GM19324 (cell line): ENCODE measurements at regions not wholly inside any gene's neighbourhood (a gene's known extent, or its start where the extent isn't known, plus 50 kb on each side); places are given as distances from the start of the nearest gene placed in this dataset.
"Not testable (repeated sequence)": the region's sequence is repeated elsewhere in the genome, so short reads cannot be mapped to it uniquely, and the experiment has no call there.

Experiments
- ATAC-seq: cut with Tn5 transposase; IDR thresholded peaks from one replicate; pipeline ENCODE4 v1.9.1; 2021; ENCODE audit warnings: mild to moderate bottlenecking, moderate library complexity; ENCODE audit not compliant: unreplicated experiment, low FRiP score

- ATAC-seq: no peak
These were observed 72.5 kb upstream of the CHD6 start for GRCh38 chr20:41690702-41691101.

- ATAC-seq: no peak
These were observed 68.8 kb upstream of the CHD6 start for GRCh38 chr20:41686961-41687360.

- not testable (repeated sequence) for ATAC-seq
These were observed 67.0 kb upstream of the CHD6 start for GRCh38 chr20:41685145-41685544.

- no peak for ATAC-seq
These were observed 60.6 kb upstream of the CHD6 start for GRCh38 chr20:41678799-41679198.

GRCh38 chr20:41672282-41672681, 54.1 kb upstream of the CHD6 start:
- no peak for ATAC-seq

GRCh38 chr20:41671143-41671542, 53.0 kb upstream of the CHD6 start:
- no peak for ATAC-seq

- no peak for ATAC-seq
These were observed 52.5 kb upstream of the CHD6 start for GRCh38 chr20:41670631-41671030.

GRCh38 chr20:41669708-41670263, 51.6 kb upstream of the CHD6 start:
- ATAC-seq: no peak

- no peak for ATAC-seq
These were observed 50.0 kb upstream of the CHD6 start for GRCh38 chr20:41668057-41668749.
